VCaP (cell line): ENCODE measurements at regions not wholly inside any gene's neighbourhood (a gene's known extent, or its start where the extent isn't known, plus 50 kb on each side); places are given as distances from the start of the nearest gene placed in this dataset.
"Not testable (repeated sequence)": the region's sequence is repeated elsewhere in the genome, so short reads cannot be mapped to it uniquely, and the experiment has no call there.

ENCODE experiments used
- H3K27ac ChIP-seq: fragments of 450-650 bp; 2 replicates; pipeline ENCODE4 v1.5.1; 2017
- TF ChIP-seq, protein P1 (sequence below): fragments of 450-650 bp; conservative IDR thresholded peaks from 2 replicates; pipeline ENCODE4 v1.5.1; 2017; ENCODE audit warnings: mild to moderate bottlenecking, moderate library complexity

DNA sequence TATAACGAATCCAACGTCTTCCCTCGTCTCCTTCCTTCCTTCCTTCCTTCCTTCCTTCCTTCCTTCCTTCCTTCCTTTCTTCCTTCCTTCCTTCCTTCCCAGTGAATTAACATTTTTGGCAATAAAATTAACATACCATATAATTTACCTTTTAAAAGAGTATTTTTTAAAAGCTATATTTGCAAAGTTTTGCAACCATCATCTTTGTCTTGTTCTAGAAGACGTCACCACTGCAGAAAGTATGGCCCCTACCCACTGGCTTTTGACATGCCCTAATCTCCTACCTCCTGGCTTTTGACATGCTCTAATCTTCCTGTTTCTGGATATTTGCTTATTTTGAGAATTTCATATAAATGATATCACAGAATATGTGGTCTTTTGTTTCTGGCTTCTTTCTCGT is 1023.9 kb upstream of the ZEB2 start:
- H3K27ac ChIP-seq: no peak overlapping the region
- TF ChIP-seq, protein P1, sequence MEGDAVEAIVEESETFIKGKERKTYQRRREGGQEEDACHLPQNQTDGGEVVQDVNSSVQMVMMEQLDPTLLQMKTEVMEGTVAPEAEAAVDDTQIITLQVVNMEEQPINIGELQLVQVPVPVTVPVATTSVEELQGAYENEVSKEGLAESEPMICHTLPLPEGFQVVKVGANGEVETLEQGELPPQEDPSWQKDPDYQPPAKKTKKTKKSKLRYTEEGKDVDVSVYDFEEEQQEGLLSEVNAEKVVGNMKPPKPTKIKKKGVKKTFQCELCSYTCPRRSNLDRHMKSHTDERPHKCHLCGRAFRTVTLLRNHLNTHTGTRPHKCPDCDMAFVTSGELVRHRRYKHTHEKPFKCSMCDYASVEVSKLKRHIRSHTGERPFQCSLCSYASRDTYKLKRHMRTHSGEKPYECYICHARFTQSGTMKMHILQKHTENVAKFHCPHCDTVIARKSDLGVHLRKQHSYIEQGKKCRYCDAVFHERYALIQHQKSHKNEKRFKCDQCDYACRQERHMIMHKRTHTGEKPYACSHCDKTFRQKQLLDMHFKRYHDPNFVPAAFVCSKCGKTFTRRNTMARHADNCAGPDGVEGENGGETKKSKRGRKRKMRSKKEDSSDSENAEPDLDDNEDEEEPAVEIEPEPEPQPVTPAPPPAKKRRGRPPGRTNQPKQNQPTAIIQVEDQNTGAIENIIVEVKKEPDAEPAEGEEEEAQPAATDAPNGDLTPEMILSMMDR: no peak

DNA sequence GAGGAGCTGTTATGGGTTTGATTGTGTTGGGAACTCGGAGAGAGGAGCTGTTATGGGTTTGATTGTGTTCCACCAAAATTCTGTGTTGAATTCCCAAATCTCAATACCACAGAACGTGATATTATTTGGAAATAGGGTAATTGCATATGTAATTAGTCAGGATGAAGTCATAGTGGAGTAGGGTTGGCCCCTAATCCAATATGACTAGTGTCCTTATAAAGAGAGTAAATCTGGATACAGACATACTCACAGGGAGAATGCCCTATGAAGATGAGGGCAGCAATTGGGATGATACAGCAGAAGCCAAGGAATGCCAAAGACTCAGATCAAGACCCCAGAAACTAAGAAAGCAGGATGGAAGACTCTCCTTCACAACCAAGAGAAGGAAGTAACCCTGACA is 1023.2 kb upstream of the ZEB2 start:
- TF ChIP-seq, protein P1: no peak
- H3K27ac ChIP-seq: no peak overlapping the region

DNA sequence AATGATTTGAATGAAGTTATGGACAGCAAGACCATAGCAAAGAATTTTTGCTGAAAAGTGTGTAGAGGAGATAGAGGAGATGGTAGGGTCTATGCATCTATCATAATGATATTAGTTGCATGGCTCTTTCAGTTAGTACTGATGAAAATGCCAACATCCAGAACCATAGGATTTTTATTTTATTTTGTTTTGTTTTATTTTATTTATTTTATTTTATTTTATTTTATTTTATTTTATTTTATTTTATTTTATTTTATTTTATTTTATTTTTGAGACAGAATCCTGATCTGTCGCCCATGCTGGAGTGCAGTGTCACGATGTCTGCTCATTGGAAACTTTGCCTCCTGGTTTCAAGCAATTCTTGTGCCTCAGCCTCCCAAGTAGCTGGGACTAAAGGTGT is 1021.1 kb upstream of the ZEB2 start:
- TF ChIP-seq, protein P1: no peak
- H3K27ac ChIP-seq: no peak overlapping the region

DNA sequence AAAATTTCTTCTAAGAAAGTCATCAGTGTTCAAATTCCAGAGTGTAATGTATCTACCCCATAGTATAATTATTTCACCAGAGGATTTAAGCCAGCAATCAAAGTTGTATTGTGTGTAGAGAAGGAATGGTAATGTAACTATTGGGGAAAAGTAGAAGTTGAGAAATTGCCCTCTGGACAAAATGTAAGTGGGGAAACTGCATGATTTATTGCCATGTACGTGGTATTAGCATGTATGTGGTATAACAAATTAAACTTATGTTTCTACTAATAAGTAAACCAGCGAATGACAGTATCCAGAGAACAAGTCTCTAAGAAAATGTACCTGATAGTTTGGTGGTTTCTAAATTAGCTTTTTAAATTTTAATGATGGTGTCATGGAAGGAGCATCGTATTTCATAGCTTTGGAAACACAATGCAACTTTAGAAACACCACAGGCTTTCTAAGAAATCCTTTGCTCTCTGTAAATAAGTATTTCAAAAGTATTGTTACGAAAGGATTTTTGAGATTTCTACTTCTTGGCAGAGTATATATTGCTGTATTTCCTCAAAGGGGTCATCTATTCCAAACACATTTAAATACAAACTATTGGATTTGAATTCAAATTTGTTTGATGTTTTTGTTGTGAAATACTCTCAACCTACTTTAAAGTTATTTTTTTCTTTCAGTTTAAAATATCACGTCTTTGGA is 1018.9 kb upstream of the ZEB2 start:
- TF ChIP-seq, protein P1: no peak
- no peak overlapping the region for H3K27ac ChIP-seq

DNA sequence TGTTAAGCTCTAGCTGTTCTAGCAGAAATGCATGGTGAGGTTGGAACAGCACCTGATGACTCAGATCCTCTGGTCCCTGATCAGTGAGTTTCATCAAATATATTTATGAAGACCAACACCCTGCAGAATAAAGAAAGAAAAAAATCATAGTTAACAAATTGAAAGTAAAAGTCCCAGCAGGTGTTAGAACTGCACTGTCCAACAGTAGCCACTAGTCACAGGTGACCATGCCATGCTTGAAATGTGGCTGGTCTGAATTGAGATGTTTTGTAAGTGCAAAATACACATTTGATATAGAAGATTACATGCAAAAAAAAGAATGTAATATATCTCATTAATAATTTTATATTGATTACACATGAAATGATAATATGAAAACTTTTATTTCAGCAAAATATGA is 1010.7 kb upstream of the ZEB2 start:
- TF ChIP-seq, protein P1: no peak
- H3K27ac ChIP-seq: no peak overlapping the region

DNA sequence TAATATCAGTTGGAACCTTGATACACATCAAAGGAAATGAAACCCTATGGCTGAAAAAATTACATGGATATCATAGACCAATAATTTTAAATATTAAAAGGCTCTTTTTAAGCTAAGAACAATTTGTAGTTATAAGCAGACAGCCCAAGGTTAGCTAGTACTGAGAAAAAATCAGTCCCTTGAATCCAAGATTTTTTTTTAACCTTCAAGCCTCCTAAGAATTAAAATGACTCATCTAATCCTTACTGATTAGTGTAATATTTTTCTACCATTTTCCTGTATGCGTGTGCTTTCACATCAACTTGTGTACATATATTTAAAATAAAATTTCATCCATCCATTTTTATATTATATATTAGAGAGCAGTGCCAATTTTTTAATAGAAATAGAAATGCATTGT is 1004.9 kb upstream of the ZEB2 start:
- H3K27ac ChIP-seq: no peak overlapping the region
- TF ChIP-seq, protein P1: no peak

DNA sequence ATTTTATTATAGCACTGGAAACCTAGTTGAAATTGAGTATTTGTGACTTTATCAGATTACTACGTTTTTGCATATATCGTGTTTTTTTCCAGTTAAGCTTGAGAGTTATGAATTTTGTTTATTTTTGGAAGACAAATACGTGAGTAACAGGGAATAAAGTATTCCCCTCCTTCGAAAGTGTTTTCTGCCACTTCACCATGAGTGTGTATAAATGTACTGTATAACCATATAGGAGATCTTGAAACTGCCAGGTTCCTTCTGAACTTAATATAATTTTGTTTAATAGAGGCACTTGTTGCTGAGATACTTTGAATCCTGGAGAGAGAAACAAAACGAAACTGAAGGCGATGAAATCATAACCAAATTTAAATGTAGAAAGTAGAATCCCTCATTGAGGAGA is 1004.4 kb upstream of the ZEB2 start:
- H3K27ac ChIP-seq: no peak overlapping the region
- TF ChIP-seq, protein P1: no peak

DNA sequence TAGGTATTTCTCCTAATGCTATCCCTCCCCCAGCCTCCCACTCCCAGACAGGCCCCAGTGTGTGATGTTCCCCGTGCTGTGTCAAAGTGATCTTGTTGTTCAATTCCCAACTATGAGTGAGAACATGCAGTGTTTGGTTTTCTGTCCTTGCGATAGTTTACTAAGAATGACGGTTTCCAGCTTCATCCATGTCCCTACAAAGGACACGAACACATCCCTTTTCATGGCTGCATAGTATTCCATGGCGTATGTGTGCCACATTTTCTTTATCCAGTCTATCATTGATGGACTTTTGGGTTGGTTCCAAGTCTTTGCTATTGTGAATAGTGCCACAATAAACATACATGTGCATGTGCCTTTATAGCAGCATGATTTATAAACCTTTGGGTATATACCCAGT is 999.3 kb upstream of the ZEB2 start:
- not testable (repeated sequence) for H3K27ac ChIP-seq
